HepG2 (cell line): ENCODE measurements at regions not wholly inside any gene's neighbourhood (a gene's known extent, or its start where the extent isn't known, plus 50 kb on each side); places are given as distances from the start of the nearest gene placed in this dataset.

ENCODE experiments used
- DBP ChIP-seq: sonication (generic); formaldehyde crosslinking; IDR thresholded peaks from 2 replicates; pipeline ENCODE4 v1.4.0; 2020; ENCODE audit warnings: missing genetic modification reagents; ENCODE audit errors: not compliant biosample characterization
- GATAD2A ChIP-seq: IDR thresholded peaks from 2 replicates; pipeline ENCODE4 v1.6.1; 2016
- GPN1 ChIP-seq: sonication (generic); formaldehyde crosslinking; IDR thresholded peaks from 2 replicates; pipeline ENCODE4 v1.5.1; 2020; ENCODE audit warnings: missing genetic modification reagents, borderline replicate concordance
- IKZF4 ChIP-seq: sonication (generic); formaldehyde crosslinking; IDR thresholded peaks from 2 replicates; pipeline ENCODE4 v1.5.1; 2020; ENCODE audit warnings: borderline replicate concordance, mild to moderate bottlenecking, low read depth, missing genetic modification reagents; ENCODE audit errors: not compliant biosample characterization
- NKX3-1 ChIP-seq: sonication (generic); formaldehyde crosslinking; IDR thresholded peaks from 2 replicates; pipeline ENCODE4 v1.5.0; 2020; ENCODE audit warnings: missing genetic modification reagents
- NONO ChIP-seq, 2 experiments: fragments of 450-650 bp in 1 of 2; sonication (generic) in 1 of 2; formaldehyde crosslinking in 1 of 2; IDR thresholded peaks in 1 of 2; conservative IDR thresholded peaks in 1 of 2; 2 replicates each; pipeline versions ENCODE4 v1.6.1 to v1.8.0; 2017 to 2022; ENCODE audit warnings: mild to moderate bottlenecking in 1 of 2, missing genetic modification reagents in 1 of 2, moderate library complexity in 1 of 2
- RCOR2 ChIP-seq: IDR thresholded peaks from 2 replicates; pipeline ENCODE4 v1.6.1; 2016; ENCODE audit warnings: missing biosample characterization, missing genetic modification reagents
- REPIN1 ChIP-seq: sonication (generic); formaldehyde crosslinking; IDR thresholded peaks from 2 replicates; pipeline ENCODE4 v1.8.0; 2022; ENCODE audit warnings: missing genetic modification reagents, low read depth, mild to moderate bottlenecking, borderline replicate concordance
- SALL1 ChIP-seq: sonication (generic); formaldehyde crosslinking; IDR thresholded peaks from 2 replicates; pipeline ENCODE4 v1.8.0; 2022; ENCODE audit warnings: mild to moderate bottlenecking, missing genetic modification reagents
- TAF15 ChIP-seq: fragments of 200-400 bp; formaldehyde crosslinking; IDR thresholded peaks from one replicate; pipeline ENCODE4 v1.6.1; 2018; ENCODE audit warnings: mild to moderate bottlenecking, low read depth, low read length; ENCODE audit not compliant: poor library complexity, severe bottlenecking
- ZBTB42 ChIP-seq: sonication (generic); formaldehyde crosslinking; IDR thresholded peaks from 2 replicates; pipeline ENCODE4 v1.5.0; 2020; ENCODE audit warnings: mild to moderate bottlenecking, missing genetic modification reagents
- ZC3H4 ChIP-seq: sonication (generic); formaldehyde crosslinking; IDR thresholded peaks from 2 replicates; pipeline ENCODE4 v1.4.0; 2020; ENCODE audit warnings: missing genetic modification reagents, borderline replicate concordance
- ZNF136 ChIP-seq: sonication (generic); formaldehyde crosslinking; IDR thresholded peaks from 2 replicates; pipeline ENCODE4 v1.8.1; 2022; ENCODE audit warnings: low read depth, mild to moderate bottlenecking, moderate library complexity, missing genetic modification reagents
- ZNF281 ChIP-seq: sonication (generic); formaldehyde crosslinking; IDR thresholded peaks from 2 replicates; pipeline ENCODE4 v1.4.0; 2020; ENCODE audit warnings: missing genetic modification reagents, borderline replicate concordance
- ZNF562 ChIP-seq: sonication (generic); formaldehyde crosslinking; IDR thresholded peaks from 2 replicates; pipeline ENCODE4 v1.8.0; 2022; ENCODE audit warnings: missing genetic modification reagents, borderline replicate concordance
- ZNF572 ChIP-seq: sonication (generic); formaldehyde crosslinking; IDR thresholded peaks from 2 replicates; pipeline ENCODE4 v1.5.1; 2020; ENCODE audit warnings: mild to moderate bottlenecking, missing genetic modification reagents
- ZNF652 ChIP-seq: IDR thresholded peaks from 2 replicates; pipeline ENCODE4 v1.6.1; 2016; ENCODE audit warnings: low read depth, borderline replicate concordance
- ZNF772 ChIP-seq: sonication (generic); formaldehyde crosslinking; IDR thresholded peaks from 2 replicates; pipeline ENCODE4 v1.5.0; 2020; ENCODE audit warnings: mild to moderate bottlenecking, missing genetic modification reagents
- ZSCAN31 ChIP-seq: sonication (generic); formaldehyde crosslinking; IDR thresholded peaks from 2 replicates; pipeline ENCODE4 v1.5.0; 2020; ENCODE audit warnings: low read depth, mild to moderate bottlenecking, missing genetic modification reagents
- TF ChIP-seq, protein P1 (sequence below): sonication (generic); formaldehyde crosslinking; IDR thresholded peaks from 2 replicates; pipeline ENCODE4 v1.8.0; 2022; ENCODE audit warnings: missing genetic modification reagents, mild to moderate bottlenecking, moderate library complexity, borderline replicate concordance
- TF ChIP-seq, protein P2 (sequence below): IDR thresholded peaks from 2 replicates; pipeline ENCODE4 v1.6.1; 2016; ENCODE audit warnings: missing biosample characterization, missing genetic modification reagents, low read depth
- TF ChIP-seq, protein P3 (sequence below): sonication (generic); formaldehyde crosslinking; IDR thresholded peaks from 2 replicates; pipeline ENCODE4 v1.4.0; 2020; ENCODE audit warnings: mild to moderate bottlenecking, low read depth, missing genetic modification reagents

DNA sequence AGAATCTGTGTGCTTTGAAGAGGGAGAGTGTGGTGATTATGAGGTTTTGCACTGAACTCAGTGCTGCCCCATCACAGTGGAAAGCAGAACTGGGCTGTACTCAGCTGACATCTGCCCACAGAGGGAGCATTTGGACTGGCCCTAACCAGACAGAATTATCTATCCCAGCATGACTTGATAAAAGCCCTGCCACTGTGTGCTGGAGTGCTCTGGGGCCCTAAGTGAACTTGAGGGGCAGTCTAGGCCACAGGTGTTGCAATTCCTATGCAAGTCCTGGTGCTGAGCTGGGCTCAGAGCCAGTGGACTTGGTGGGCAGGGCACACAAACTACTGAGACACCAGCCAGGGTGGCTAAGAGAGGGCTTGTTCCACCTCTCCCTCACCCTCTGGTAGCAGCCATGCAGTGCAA lies 269.2 kb upstream of the CTNNB1 start (continued):
- TF ChIP-seq ZBTB42 (CRISPR knock-in tag) = no peak
- TF ChIP-seq ZNF281 (CRISPR knock-in tag) = no peak
- no peak for TF ChIP-seq ZC3H4 (CRISPR knock-in tag)
- no peak for TF ChIP-seq ZNF562 (CRISPR knock-in tag)
- TF ChIP-seq SALL1 (CRISPR knock-in tag) = peak; percentile 58; the same call in 1 of the 2 replicates
- TF ChIP-seq NKX3-1 (CRISPR knock-in tag) = no peak
- TF ChIP-seq, protein P1, sequence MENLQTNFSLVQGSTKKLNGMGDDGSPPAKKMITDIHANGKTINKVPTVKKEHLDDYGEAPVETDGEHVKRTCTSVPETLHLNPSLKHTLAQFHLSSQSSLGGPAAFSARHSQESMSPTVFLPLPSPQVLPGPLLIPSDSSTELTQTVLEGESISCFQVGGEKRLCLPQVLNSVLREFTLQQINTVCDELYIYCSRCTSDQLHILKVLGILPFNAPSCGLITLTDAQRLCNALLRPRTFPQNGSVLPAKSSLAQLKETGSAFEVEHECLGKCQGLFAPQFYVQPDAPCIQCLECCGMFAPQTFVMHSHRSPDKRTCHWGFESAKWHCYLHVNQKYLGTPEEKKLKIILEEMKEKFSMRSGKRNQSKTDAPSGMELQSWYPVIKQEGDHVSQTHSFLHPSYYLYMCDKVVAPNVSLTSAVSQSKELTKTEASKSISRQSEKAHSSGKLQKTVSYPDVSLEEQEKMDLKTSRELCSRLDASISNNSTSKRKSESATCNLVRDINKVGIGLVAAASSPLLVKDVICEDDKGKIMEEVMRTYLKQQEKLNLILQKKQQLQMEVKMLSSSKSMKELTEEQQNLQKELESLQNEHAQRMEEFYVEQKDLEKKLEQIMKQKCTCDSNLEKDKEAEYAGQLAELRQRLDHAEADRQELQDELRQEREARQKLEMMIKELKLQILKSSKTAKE = no peak
- no peak for TF ChIP-seq GPN1 (CRISPR knock-in tag)
- TF ChIP-seq, protein P2, sequence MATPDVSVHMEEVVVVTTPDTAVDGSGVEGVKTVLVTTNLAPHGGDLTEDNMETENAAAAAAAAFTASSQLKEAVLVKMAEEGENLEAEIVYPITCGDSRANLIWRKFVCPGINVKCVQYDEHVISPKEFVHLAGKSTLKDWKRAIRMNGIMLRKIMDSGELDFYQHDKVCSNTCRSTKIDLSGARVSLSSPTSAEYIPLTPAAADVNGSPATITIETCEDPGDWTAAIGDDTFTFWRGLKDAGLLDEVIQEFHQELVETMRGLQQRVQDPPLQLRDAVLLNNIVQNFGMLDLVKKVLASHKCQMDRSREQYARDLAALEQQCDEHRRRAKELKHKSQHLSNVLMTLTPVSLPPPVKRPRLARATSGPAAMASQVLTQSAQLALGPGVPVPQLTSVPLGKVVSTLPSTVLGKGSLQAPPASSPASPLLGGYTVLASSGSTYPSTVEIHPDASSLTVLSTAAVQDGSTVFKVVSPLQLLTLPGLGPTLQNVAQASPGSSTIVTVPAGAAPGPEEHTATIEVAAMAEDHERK (CRISPR knock-in tag) = no peak
- TF ChIP-seq IKZF4 = no peak
- peak; percentile 84 for TF ChIP-seq REPIN1 (CRISPR knock-in tag)
- TF ChIP-seq ZSCAN31 (CRISPR knock-in tag) = no peak
- TF ChIP-seq RCOR2 (CRISPR knock-in tag) = no peak
- TF ChIP-seq DBP (CRISPR knock-in tag) = no peak
- TF ChIP-seq GATAD2A (CRISPR knock-in tag) = 0 out of 2 replicates have a peak, but pooled peaks have one; percentile 13
- TF ChIP-seq ZNF652 (CRISPR knock-in tag) = no peak
- TF ChIP-seq, protein P3, sequence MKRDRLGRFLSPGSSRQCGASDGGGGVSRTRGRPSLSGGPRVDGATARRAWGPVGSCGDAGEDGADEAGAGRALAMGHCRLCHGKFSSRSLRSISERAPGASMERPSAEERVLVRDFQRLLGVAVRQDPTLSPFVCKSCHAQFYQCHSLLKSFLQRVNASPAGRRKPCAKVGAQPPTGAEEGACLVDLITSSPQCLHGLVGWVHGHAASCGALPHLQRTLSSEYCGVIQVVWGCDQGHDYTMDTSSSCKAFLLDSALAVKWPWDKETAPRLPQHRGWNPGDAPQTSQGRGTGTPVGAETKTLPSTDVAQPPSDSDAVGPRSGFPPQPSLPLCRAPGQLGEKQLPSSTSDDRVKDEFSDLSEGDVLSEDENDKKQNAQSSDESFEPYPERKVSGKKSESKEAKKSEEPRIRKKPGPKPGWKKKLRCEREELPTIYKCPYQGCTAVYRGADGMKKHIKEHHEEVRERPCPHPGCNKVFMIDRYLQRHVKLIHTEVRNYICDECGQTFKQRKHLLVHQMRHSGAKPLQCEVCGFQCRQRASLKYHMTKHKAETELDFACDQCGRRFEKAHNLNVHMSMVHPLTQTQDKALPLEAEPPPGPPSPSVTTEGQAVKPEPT (CRISPR knock-in tag) = no peak
- TF ChIP-seq TAF15 = no peak
- no peak for TF ChIP-seq ZNF136 (CRISPR knock-in tag)
- no peak for TF ChIP-seq ZNF572 (CRISPR knock-in tag)
- no peak for TF ChIP-seq NONO (IDR thresholded peaks at IDR 0.05)
- no peak for TF ChIP-seq NONO (CRISPR knock-in tag; conservative IDR thresholded peaks at IDR 0.05)
- TF ChIP-seq ZNF772 (CRISPR knock-in tag) = no peak
